HG03196 (cell line): ENCODE measurements at regions not wholly inside any gene's neighbourhood (a gene's known extent, or its start where the extent isn't known, plus 50 kb on each side); places are given as distances from the start of the nearest gene placed in this dataset.

ENCODE experiments used
- ATAC-seq: cut with Tn5 transposase; IDR thresholded peaks from one replicate; pipeline ENCODE4 v1.9.1; 2021; ENCODE audit not compliant: unreplicated experiment

- ATAC-seq, result no peak
These were observed 57.2 kb upstream of the GATA6 start for GRCh38 chr18:22112215-22112614.

GRCh38 chr18:22113144-22113844 is 56.1 kb upstream of the GATA6 start:
- ATAC-seq, result no peak

- no peak for ATAC-seq
These were observed 54.7 kb upstream of the GATA6 start for GRCh38 chr18:22114526-22115321.

- no peak for ATAC-seq
These were observed 53.8 kb upstream of the GATA6 start for GRCh38 chr18:22115573-22115972.
